ENCODE measurements at regions not wholly inside any gene's neighbourhood (a gene's known extent, or its start where the extent isn't known, plus 50 kb on each side); places are given as distances from the start of the nearest gene placed in this dataset.

DNA sequence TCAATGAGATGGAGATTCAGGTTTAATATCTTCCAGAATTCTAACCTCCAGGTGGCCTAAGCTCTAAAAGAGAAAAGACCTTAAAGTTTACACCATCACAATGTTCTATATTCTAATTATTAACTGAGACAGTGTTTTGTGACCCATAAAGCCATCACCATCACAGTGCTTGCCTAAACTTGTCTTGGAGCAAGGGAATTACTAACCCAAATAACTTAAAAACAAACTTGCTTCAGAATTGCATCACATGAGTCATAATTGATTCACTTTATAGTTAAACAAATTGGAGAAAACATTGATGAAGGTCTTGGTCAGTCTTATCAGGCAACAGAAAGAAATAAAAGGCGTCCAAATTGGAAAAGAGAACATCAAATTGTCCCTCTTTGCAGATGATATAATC is 54.5 kb upstream of the ALG10 start:
- H2AFZ ChIP-seq (ENCODE audit: low read length): no peak overlapping the region
- DNase-seq (ENCODE audit: low spot score) (no peak), ATAC-seq (no peak), FAIRE-seq (no peak)
- ChIA-PET POLR2A (no interaction called here), CTCF (ENCODE audit: low intra/inter-chr PET ratio, low total read pairs) (no interaction called here)
- no peak overlapping the region for H3K9ac ChIP-seq (ENCODE audit: insufficient read depth, low read depth, low read length)
- intact Hi-C loops (cut with micrococcal nuclease; ENCODE audit: unreplicated experiment) (no loop called here), in situ Hi-C loops (cut with HindIII; ENCODE audit: extremely low pct_ligation_motif_present, low pct_unique_long_range_greater_than_20kb) (no loop called here)
- no peaks in the 10 kb centered on the region for H3K36me3 ChIP-seq (replicated peaks in 1 of 2; ENCODE audit: control insufficient read depth in 1 of 2, insufficient read depth in 2 of 2, low read length in 2 of 2)
- H3K4me2 ChIP-seq (ENCODE audit: low read depth, low read length): no peak overlapping the region
- H3K79me2 ChIP-seq (ENCODE audit: insufficient read depth, low read length): no peaks in the 10 kb centered on the region
- no peak overlapping the region for H3K4me3 ChIP-seq (replicated peaks in 1 of 3; ENCODE audit: insufficient read depth in 1 of 3, low read depth in 2 of 3, low read length in 3 of 3)
- TF ChIP-seq HOXA9 (CRISPR knock-in tag; IDR thresholded peaks at IDR 0.05; ENCODE audit: borderline replicate concordance) (no peak), BRCA1 (CRISPR knock-in tag; IDR thresholded peaks at IDR 0.05) (no peak), ZNF33B (CRISPR knock-in tag; IDR thresholded peaks at IDR 0.05) (no peak), PAX8 (CRISPR knock-in tag; IDR thresholded peaks at IDR 0.05; ENCODE audit: borderline replicate concordance) (no peak), MBNL3 (CRISPR knock-in tag; conservative IDR thresholded peaks at IDR 0.05) (no peak)
- TF ChIP-seq, protein P1, sequence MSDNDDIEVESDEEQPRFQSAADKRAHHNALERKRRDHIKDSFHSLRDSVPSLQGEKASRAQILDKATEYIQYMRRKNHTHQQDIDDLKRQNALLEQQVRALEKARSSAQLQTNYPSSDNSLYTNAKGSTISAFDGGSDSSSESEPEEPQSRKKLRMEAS (IDR thresholded peaks at IDR 0.05): no peak
- no peaks in the 10 kb centered on the region for H3K9me3 ChIP-seq (ENCODE audit: low read length)
- no peaks in the 10 kb centered on the region for H3K27me3 ChIP-seq (ENCODE audit: control insufficient read depth in 1 of 2, insufficient read depth in 2 of 2, low read length in 2 of 2)
- BruUV-seq (replicated peaks): no TSS peak
- no peak overlapping the region for H3K27ac ChIP-seq (ENCODE audit: extremely low read length, insufficient read depth, low read length)
- 0% methylated on average over 1 of the region's 1 CpG for WGBS (ENCODE audit: low lambda C conversion rate)
- H3K4me1 ChIP-seq (ENCODE audit: insufficient read depth, low read length): no peaks in the 10 kb centered on the region
- H4K20me1 ChIP-seq (ENCODE audit: insufficient read depth, low read length): no peaks in the 10 kb centered on the region

Small RNAs in the stretch of these regions (small RNA-seq; reads per million reads assigned to genes)
- gene RNU6-400P (ENCODE audit: insufficient read depth in 2 of 3, insufficient read length in 3 of 3, low read depth in 2 of 3, low replicate concordance in 1 of 3) (0 reads per million in 3 experiments), gene RNU6-472P (ENCODE audit: insufficient read depth in 2 of 3, insufficient read length in 3 of 3, low read depth in 2 of 3, low replicate concordance in 1 of 3) (0 reads per million in 3 experiments)

Data from HepG2 (cell line).